ENCODE measurements at regions not wholly inside any gene's neighbourhood (a gene's known extent, or its start where the extent isn't known, plus 50 kb on each side); places are given as distances from the start of the nearest gene placed in this dataset.

DNA sequence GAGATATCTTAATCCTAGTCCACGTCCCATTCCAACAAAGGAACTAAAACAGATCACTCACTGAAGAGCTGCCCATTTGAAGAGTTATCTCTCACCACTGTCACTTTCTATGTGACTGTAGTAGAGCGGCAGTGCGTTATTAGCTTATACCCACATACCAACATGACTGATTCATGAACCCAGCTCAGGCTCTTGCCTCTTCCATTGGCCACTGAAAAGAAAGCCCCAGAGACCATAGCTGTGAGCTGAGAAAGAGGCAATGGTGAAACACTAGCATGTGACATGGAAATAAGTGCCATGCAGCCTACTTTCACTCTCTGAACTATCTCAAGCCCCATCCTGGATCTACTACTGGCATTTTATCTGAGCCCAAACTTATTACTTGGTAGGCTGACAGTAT lies 151.7 kb upstream of the MOCS2 start:
- TF ChIP-seq POLR2A (IDR thresholded peaks at IDR 0.05; ENCODE audit: low read depth, low read length) (no peak), POLR2AphosphoS5 (IDR thresholded peaks at IDR 0.05; ENCODE audit: low read depth, low read length) (no peak), TAF1 (IDR thresholded peaks at IDR 0.05; ENCODE audit: borderline replicate concordance, low read depth, low read length) (no peak)
